Ishikawa (cell line): ENCODE measurements at regions not wholly inside any gene's neighbourhood (a gene's known extent, or its start where the extent isn't known, plus 50 kb on each side); places are given as distances from the start of the nearest gene placed in this dataset.

Experiments used
- CEBPB ChIP-seq: IDR thresholded peaks from 2 replicates; pipeline ENCODE4 v1.6.1; 2012
- CREB1 ChIP-seq: IDR thresholded peaks from 2 replicates; pipeline ENCODE4 v1.6.1; 2012; ENCODE audit warnings: low read depth
- EGR1 ChIP-seq: IDR thresholded peaks from 2 replicates; pipeline ENCODE4 v1.6.1; 2012
- EP300 ChIP-seq: IDR thresholded peaks from 2 replicates; pipeline ENCODE4 v1.6.1; 2012; ENCODE audit warnings: borderline replicate concordance
- FOXM1 ChIP-seq: IDR thresholded peaks from 2 replicates; pipeline ENCODE4 v1.6.1; 2012; ENCODE audit warnings: low read depth, borderline replicate concordance
- NFIC ChIP-seq: IDR thresholded peaks from 2 replicates; pipeline ENCODE4 v1.6.1; 2012
- RAD21 ChIP-seq: IDR thresholded peaks from 2 replicates; pipeline ENCODE4 v1.6.1; 2012; ENCODE audit warnings: low read depth
- TAF1 ChIP-seq: IDR thresholded peaks from 2 replicates; pipeline ENCODE4 v1.6.1; 2012; ENCODE audit warnings: low read depth, mild to moderate bottlenecking
- TCF12 ChIP-seq: IDR thresholded peaks from 2 replicates; pipeline ENCODE4 v1.6.1; 2012; ENCODE audit warnings: low read depth
- TEAD4 ChIP-seq: IDR thresholded peaks from 2 replicates; pipeline ENCODE4 v1.6.1; 2012
- USF1 ChIP-seq: IDR thresholded peaks from 2 replicates; pipeline ENCODE4 v1.6.1; 2012
- YY1 ChIP-seq: IDR thresholded peaks from 2 replicates; pipeline ENCODE4 v1.6.1; 2012; ENCODE audit warnings: low read depth
- ZBTB7A ChIP-seq: IDR thresholded peaks from 2 replicates; pipeline ENCODE4 v1.6.1; 2012; ENCODE audit warnings: low read depth
- TF ChIP-seq, protein P1 (sequence below): IDR thresholded peaks from 2 replicates; pipeline ENCODE4 v1.6.1; 2012; ENCODE audit warnings: low read depth, mild to moderate bottlenecking
- TF ChIP-seq, protein P2 (sequence below): IDR thresholded peaks from 2 replicates; pipeline ENCODE4 v1.6.1; 2012

GRCh38 chr9:7245976-7246580, 488.3 kb downstream of the KDM4C start:
- TF ChIP-seq TCF12 (no peak), ZBTB7A (no peak), RAD21 (no peak), FOXM1 (no peak), EGR1 (no peak), CREB1 (no peak), CEBPB (no peak), NFIC (no peak)
- TF ChIP-seq, protein P1, sequence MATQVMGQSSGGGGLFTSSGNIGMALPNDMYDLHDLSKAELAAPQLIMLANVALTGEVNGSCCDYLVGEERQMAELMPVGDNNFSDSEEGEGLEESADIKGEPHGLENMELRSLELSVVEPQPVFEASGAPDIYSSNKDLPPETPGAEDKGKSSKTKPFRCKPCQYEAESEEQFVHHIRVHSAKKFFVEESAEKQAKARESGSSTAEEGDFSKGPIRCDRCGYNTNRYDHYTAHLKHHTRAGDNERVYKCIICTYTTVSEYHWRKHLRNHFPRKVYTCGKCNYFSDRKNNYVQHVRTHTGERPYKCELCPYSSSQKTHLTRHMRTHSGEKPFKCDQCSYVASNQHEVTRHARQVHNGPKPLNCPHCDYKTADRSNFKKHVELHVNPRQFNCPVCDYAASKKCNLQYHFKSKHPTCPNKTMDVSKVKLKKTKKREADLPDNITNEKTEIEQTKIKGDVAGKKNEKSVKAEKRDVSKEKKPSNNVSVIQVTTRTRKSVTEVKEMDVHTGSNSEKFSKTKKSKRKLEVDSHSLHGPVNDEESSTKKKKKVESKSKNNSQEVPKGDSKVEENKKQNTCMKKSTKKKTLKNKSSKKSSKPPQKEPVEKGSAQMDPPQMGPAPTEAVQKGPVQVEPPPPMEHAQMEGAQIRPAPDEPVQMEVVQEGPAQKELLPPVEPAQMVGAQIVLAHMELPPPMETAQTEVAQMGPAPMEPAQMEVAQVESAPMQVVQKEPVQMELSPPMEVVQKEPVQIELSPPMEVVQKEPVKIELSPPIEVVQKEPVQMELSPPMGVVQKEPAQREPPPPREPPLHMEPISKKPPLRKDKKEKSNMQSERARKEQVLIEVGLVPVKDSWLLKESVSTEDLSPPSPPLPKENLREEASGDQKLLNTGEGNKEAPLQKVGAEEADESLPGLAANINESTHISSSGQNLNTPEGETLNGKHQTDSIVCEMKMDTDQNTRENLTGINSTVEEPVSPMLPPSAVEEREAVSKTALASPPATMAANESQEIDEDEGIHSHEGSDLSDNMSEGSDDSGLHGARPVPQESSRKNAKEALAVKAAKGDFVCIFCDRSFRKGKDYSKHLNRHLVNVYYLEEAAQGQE = no peak

DNA sequence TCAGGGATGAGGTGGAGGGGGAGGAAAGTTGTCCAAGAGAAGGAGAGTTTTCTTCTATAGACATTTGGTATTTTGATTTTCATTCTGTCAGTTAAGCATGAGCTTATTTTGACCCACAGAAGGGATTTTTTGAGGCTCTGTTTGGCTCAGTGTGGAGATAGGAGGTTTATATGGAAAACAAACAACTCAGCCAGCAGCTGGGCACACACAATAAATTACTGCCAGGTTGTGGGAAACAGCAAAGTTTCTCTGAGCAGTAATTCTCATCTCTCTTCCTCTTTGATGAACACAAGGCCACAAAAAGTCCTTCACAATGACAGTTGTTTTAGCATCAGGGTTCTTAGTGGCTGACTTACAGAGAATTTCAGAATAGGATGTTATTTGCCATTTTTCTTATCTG, 486.1 kb downstream of the KDM4C start:
- no peak for TF ChIP-seq EGR1
- TF ChIP-seq, protein P1 = no peak
- TF ChIP-seq, protein P2, sequence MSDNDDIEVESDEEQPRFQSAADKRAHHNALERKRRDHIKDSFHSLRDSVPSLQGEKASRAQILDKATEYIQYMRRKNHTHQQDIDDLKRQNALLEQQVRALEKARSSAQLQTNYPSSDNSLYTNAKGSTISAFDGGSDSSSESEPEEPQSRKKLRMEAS = no peak
- no peak for TF ChIP-seq TCF12
- no peak for TF ChIP-seq TEAD4
- TF ChIP-seq CREB1 = no peak
- TF ChIP-seq YY1 = no peak
- TF ChIP-seq ZBTB7A = no peak
- TF ChIP-seq FOXM1 = no peak
- no peak for TF ChIP-seq EP300
- no peak for TF ChIP-seq USF1
- no peak for TF ChIP-seq CEBPB
- no peak for TF ChIP-seq NFIC
- TF ChIP-seq RAD21 = no peak
- no peak for TF ChIP-seq TAF1

- no peak for TF ChIP-seq EP300
- no peak for TF ChIP-seq TAF1
- no peak for TF ChIP-seq YY1
- no peak for TF ChIP-seq RAD21
- no peak for TF ChIP-seq FOXM1
- TF ChIP-seq, protein P1 = no peak
Measured at GRCh38 chr9:7242126-7242525, 484.4 kb downstream of the KDM4C start.

DNA sequence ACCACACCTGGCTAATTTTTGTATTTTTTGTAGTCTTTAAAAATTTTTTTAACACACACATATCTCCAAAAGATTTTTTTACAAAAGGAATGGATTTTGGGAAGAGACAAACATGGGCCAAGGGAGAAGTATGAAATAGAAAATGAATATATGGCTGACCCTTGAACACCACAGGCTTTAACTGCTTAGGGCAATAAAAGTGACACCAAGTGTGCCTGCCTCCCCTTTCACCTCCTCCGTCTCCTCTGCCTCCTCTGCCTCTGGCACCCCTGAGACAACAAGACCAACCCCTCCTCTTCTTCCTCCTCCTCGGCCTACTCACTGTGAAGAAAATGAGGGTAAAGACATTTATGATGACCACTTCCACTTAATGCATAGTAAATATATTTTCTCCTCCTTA, 483.9 kb downstream of the KDM4C start:
- TF ChIP-seq TAF1 (no peak), TEAD4 (no peak), CREB1 (no peak), TCF12 (no peak), YY1 (no peak), USF1 (no peak), EP300 (no peak), ZBTB7A (no peak), EGR1 (no peak), NFIC (no peak), FOXM1 (no peak), CEBPB (no peak), RAD21 (no peak)
- TF ChIP-seq, protein P1 = no peak
- TF ChIP-seq, protein P2 = no peak
